CD4-positive, alpha-beta T cell (primary cell): ENCODE measurements at regions not wholly inside any gene's neighbourhood (a gene's known extent, or its start where the extent isn't known, plus 50 kb on each side); places are given as distances from the start of the nearest gene placed in this dataset.

Experiments used
- ATAC-seq: fragments of 200-7000 bp; cut with Tn5 transposase; one replicate; pipeline ENCODE4 v1.10.0; 2022; ENCODE audit warnings: mild to moderate bottlenecking; ENCODE audit not compliant: poor library complexity
- CTCF ChIA-PET: fragments of 350-600 bp; sonication (Branson Sonifier 250); formaldehyde crosslinking; loops from one replicate; lab custom pipeline; 2021; ENCODE audit warnings: antibody characterized with exemption, inconsistent platforms; lab: Charles Lee
- POLR2A ChIA-PET: fragments of 350-600 bp; sonication (Branson Sonifier 250); formaldehyde crosslinking; loops from one replicate; lab custom pipeline; 2021; ENCODE audit warnings: antibody characterized with exemption, inconsistent platforms; lab: Charles Lee
- DNase-seq, 14 experiments: peaks; one replicate each; pipeline ENCODE4 v3.0.0-alpha.2; 2013 to 2020; ENCODE audit warnings: mixed read lengths in 2 of 14
- H3K27ac ChIP-seq, 2 donors: one replicate each; pipeline versions ENCODE4 v1.5.1 to v1.7.0; 2013; ENCODE audit warnings: low read length in 2 of 2, low read depth in 1 of 2, mild to moderate bottlenecking in 1 of 2
- H3K27me3 ChIP-seq, 2 experiments: 1 replicate in 1 of 2; 2 replicates in 1 of 2; pipeline versions ENCODE4 v1.6.1 to v1.7.0; 2013; ENCODE audit warnings: low read length in 2 of 2, control low read depth in 1 of 2, mild to moderate bottlenecking in 1 of 2, moderate library complexity in 1 of 2; ENCODE audit not compliant: insufficient read depth in 2 of 2, control insufficient read depth in 1 of 2
- H3K36me3 ChIP-seq: one replicate; pipeline ENCODE4 v1.6.1; 2013; ENCODE audit warnings: low read length, control low read depth; ENCODE audit not compliant: insufficient read depth
- H3K4me1 ChIP-seq: one replicate; pipeline ENCODE4 v1.6.1; 2013; ENCODE audit warnings: low read length, control low read depth; ENCODE audit not compliant: insufficient read depth
- H3K4me3 ChIP-seq: one replicate; pipeline ENCODE4 v1.5.1; 2013; ENCODE audit warnings: mild to moderate bottlenecking, low read length, moderate library complexity
- H3K9me3 ChIP-seq, 2 experiments: 1 replicate in 1 of 2; 2 replicates in 1 of 2; pipeline versions ENCODE4 v1.6.1 to v1.7.0; 2013; ENCODE audit warnings: low read length in 2 of 2, mild to moderate bottlenecking in 2 of 2, control low read depth in 1 of 2, moderate library complexity in 1 of 2; ENCODE audit not compliant: control insufficient read depth in 1 of 2, insufficient read depth in 1 of 2
- H3K27ac Mint-ChIP-seq: one replicate; pipeline ENCODE4 v1.8.0; 2020; ENCODE audit warnings: mixed read lengths
- H3K27me3 Mint-ChIP-seq: one replicate; pipeline ENCODE4 v1.8.0; 2021; ENCODE audit warnings: mixed read lengths
- H3K36me3 Mint-ChIP-seq: one replicate; pipeline ENCODE4 v1.8.0; 2021; ENCODE audit warnings: low read depth, mixed read lengths
- H3K4me1 Mint-ChIP-seq: one replicate; pipeline ENCODE4 v1.8.0; 2021; ENCODE audit warnings: low read depth, mixed read lengths
- H3K4me3 Mint-ChIP-seq: one replicate; pipeline ENCODE4 v1.8.0; 2020; ENCODE audit warnings: mild to moderate bottlenecking, mixed read lengths
- H3K9me3 Mint-ChIP-seq: one replicate; pipeline ENCODE4 v1.8.0; 2020; ENCODE audit warnings: mixed read lengths
- intact Hi-C, 2 experiments: fragments of 100-400 bp; cut with DNase I in 1 of 2; cut with micrococcal nuclease in 1 of 2; formaldehyde crosslinking; loops; one replicate each; pipeline versions ENCODE4 v1.15.1 to v1.9.0; 2023 to 2025; cut with DNase I, micrococcal nuclease
- TF ChIP-seq, protein P1 (sequence below): fragments of 200-600 bp; IDR thresholded peaks from one replicate; pipeline ENCODE4 v1.8.0; 2022; ENCODE audit warnings: antibody characterized with exemption, mild to moderate bottlenecking

DNA sequence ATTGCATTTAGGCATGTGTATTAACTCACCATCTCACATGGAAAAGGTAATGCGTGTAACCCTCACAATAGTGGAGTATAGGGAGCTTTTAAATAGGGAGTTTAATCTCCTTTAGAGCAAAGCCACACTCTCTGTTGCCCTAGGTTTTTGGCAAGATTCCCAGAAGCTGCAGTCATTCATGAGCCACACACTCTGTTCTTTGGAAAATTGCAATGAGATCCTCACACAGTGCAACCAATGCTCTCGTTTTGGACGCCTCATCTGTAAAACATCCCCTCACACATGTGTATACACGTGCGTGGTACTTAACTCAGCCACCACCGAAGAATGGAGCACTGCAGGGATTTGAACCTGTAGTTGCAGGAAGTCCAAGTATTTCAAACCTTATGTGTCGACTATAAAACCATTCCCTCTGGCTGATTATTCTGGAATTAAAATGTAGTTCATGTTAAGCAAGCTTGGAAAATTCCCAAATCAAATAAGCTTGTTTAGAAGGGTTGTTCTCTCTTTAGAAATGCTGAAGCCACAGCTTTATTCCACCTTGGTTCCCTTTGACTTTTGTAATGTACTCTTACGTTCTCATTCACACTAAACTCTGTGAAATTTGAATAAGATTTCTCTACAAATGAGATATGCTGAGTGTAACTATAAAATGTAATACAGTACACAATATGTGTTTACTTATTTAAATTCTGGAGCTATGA, 489.8 kb upstream of the MANEA start:
- Histone ChIP-seq H3K27ac (no peak overlapping the region), H3K27me3 (no peaks in the 10 kb centered on the region), H3K4me3 (no peak overlapping the region), H3K36me3 (no peaks in the 10 kb centered on the region), H3K9me3 (peaks cover 0 to 20% of the 10 kb centered on the region in 2 experiments), H3K4me1 (no peaks in the 10 kb centered on the region)
- Mint-ChIP-seq H3K9me3 (no peaks in the 10 kb centered on the region), H3K36me3 (no peaks in the 10 kb centered on the region), H3K27ac (no peak overlapping the region), H3K4me1 (no peaks in the 10 kb centered on the region), H3K4me3 (no peak overlapping the region), H3K27me3 (no peaks in the 10 kb centered on the region)
- TF ChIP-seq, protein P1, sequence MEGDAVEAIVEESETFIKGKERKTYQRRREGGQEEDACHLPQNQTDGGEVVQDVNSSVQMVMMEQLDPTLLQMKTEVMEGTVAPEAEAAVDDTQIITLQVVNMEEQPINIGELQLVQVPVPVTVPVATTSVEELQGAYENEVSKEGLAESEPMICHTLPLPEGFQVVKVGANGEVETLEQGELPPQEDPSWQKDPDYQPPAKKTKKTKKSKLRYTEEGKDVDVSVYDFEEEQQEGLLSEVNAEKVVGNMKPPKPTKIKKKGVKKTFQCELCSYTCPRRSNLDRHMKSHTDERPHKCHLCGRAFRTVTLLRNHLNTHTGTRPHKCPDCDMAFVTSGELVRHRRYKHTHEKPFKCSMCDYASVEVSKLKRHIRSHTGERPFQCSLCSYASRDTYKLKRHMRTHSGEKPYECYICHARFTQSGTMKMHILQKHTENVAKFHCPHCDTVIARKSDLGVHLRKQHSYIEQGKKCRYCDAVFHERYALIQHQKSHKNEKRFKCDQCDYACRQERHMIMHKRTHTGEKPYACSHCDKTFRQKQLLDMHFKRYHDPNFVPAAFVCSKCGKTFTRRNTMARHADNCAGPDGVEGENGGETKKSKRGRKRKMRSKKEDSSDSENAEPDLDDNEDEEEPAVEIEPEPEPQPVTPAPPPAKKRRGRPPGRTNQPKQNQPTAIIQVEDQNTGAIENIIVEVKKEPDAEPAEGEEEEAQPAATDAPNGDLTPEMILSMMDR, result no peak
- ChIA-PET CTCF (no interaction called here), POLR2A (no interaction called here)
- DNase-seq (no peak), ATAC-seq (no peak)
- intact Hi-C loops, result no loop called here

DNA sequence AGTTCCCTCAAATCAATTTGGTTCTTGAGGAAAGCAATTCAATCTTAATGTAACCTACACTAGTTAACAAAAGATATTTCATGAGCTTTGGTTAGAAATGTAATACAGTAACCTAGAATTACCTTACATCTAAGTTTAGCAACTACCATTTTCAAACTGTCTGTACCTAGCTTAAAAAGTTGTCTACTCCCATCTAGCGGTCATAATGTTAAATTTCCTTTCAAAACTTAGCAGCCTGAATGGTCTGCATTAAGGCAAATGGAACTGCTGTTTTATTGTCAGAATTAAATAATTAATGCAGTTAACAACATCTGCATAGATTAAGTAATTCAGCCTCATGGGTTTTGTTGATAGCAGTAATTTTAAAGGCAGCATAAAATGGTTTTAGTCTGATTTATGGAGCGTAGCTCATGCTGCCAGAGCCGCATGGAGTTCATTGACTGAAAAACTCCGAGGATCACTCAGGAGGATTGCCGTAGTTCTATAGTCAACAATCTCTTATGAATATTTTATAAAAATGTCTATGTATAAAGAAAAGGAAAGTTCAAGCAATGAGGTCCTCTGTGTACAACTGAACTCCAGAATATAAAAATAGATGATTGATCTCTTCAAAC, 485.4 kb upstream of the MANEA start:
- ATAC-seq (no peak), DNase-seq (peak in 2 of 14 experiments; percentile 1 to 5)
- CTCF ChIA-PET, result no interaction called here
- Histone ChIP-seq H3K4me1 (no peaks in the 10 kb centered on the region), H3K4me3 (no peak overlapping the region), H3K27me3 (no peaks in the 10 kb centered on the region), H3K27ac (no peak overlapping the region), H3K9me3 (no peaks in the 10 kb centered on the region), H3K36me3 (no peaks in the 10 kb centered on the region)
- POLR2A ChIA-PET, result no interaction called here
- Mint-ChIP-seq H3K9me3 (no peaks in the 10 kb centered on the region), H3K27me3 (no peaks in the 10 kb centered on the region), H3K36me3 (no peaks in the 10 kb centered on the region), H3K27ac (no peak overlapping the region), H3K4me3 (no peak overlapping the region), H3K4me1 (no peaks in the 10 kb centered on the region)
- TF ChIP-seq, protein P1, result no peak
- intact Hi-C loops, result no loop called here

DNA sequence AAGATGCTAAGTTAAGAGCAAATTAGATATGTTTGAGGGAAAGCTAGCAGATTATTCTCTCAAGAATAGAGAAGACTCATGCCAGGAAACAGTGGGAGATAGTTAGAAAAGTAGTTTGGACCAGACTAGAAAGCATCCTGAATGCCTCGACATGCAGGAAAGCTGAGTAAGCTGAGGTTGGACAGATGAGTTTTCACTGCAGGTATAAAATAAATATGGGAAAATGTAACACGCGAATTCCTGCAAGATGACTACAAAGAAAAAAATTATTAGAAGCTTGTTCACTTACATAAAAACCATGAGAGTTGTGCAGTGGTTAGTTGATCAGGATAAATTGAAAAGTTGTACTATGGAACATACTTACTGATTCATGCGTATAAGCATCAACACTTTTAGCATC, 484.2 kb upstream of the MANEA start:
- ChIA-PET POLR2A (no interaction called here), CTCF (no interaction called here)
- ATAC-seq (no peak), DNase-seq (no peak)
- intact Hi-C loops, result no loop called here
- no peak overlapping the region for H3K4me3 Mint-ChIP-seq
- H3K9me3 Mint-ChIP-seq, result no peaks in the 10 kb centered on the region
- Histone ChIP-seq H3K36me3 (no peaks in the 10 kb centered on the region), H3K4me1 (no peaks in the 10 kb centered on the region), H3K27me3 (no peaks in the 10 kb centered on the region), H3K9me3 (no peaks in the 10 kb centered on the region), H3K4me3 (no peak overlapping the region), H3K27ac (no peak overlapping the region)
- no peaks in the 10 kb centered on the region for H3K36me3 Mint-ChIP-seq
- no peaks in the 10 kb centered on the region for H3K27me3 Mint-ChIP-seq
- no peak overlapping the region for H3K27ac Mint-ChIP-seq
- TF ChIP-seq, protein P1, result no peak
- no peaks in the 10 kb centered on the region for H3K4me1 Mint-ChIP-seq
